GM12878 (cell line): ENCODE measurements at regions not wholly inside any gene's neighbourhood (a gene's known extent, or its start where the extent isn't known, plus 50 kb on each side); places are given as distances from the start of the nearest gene placed in this dataset.

Source experiments
- ATAC-seq: fragments of 200-7000 bp; cut with Tn5 transposase; 3 replicates; pipeline ENCODE4 v1.9.1; 2020; ENCODE audit warnings: mild to moderate bottlenecking, moderate library complexity
- BruUV-seq: library from RNA; stranded (reverse); fragments of 400-500 nt; replicated peaks from 2 replicates; lab custom pipeline; 2021; lab: Mats Ljungman, UMichigan
- CTCF ChIA-PET: fragments of 300-600 bp; sonication (Branson Sonifier 250); formaldehyde crosslinking; extraction: SDS; loops from one replicate; lab custom pipeline; 2021; ENCODE audit warnings: inconsistent platforms; lab: Yijun Ruan, JAX
- POLR2A ChIA-PET: fragments of 350-600 bp; formaldehyde crosslinking; extraction: SDS; loops from one replicate; lab custom pipeline; 2021; ENCODE audit warnings: inconsistent platforms; lab: Charles Lee
- RAD21 ChIA-PET: fragments of 300-600 bp; sonication (Branson Sonifier 250); formaldehyde crosslinking; loops from one replicate; lab custom pipeline; 2023; ENCODE audit warnings: antibody characterized with exemption; ENCODE audit not compliant: unreplicated experiment; lab: Charles Lee
- SMC1A ChIA-PET: fragments of 300-600 bp; sonication (Branson Sonifier 250); formaldehyde crosslinking; loops from one replicate; lab custom pipeline; 2023; ENCODE audit not compliant: unreplicated experiment, uncharacterized antibody; lab: Charles Lee
- DNase-seq: peaks from one replicate; pipeline ENCODE4 v3.0.0-alpha.2; 2011; ENCODE audit warnings: low read depth, low spot score
- FAIRE-seq: peaks from 3 replicates; lab custom pipeline; 2011; peaks lifted over from hg19 to GRCh38; lab: Jason Lieb, UNC
- H2AFZ ChIP-seq: 2 replicates; pipeline ENCODE4 v1.6.0; 2011; ENCODE audit warnings: low read depth, low read length, control low read depth; ENCODE audit not compliant: control insufficient read depth
- H3K27ac ChIP-seq: 2 replicates; pipeline ENCODE4 v1.5.1; 2011; ENCODE audit warnings: control low read depth; ENCODE audit not compliant: control insufficient read depth, insufficient read depth
- H3K27me3 ChIP-seq, 2 experiments: replicated peaks in 1 of 2; 2 replicates each; pipeline versions ENCODE4 v1.6.0 to v1.6.1; 2011; ENCODE audit warnings: low read length in 1 of 2; ENCODE audit not compliant: control insufficient read depth in 2 of 2, insufficient read depth in 2 of 2
- H3K36me3 ChIP-seq, 2 experiments: 2 replicates each; pipeline ENCODE4 v1.5.1; 2011; ENCODE audit warnings: low read length in 1 of 2; ENCODE audit not compliant: control insufficient read depth in 2 of 2, insufficient read depth in 2 of 2
- H3K4me1 ChIP-seq: 2 replicates; pipeline ENCODE4 v1.6.1; 2011; ENCODE audit warnings: mild to moderate bottlenecking, low read length, moderate library complexity, mixed read lengths; ENCODE audit not compliant: control insufficient read depth, insufficient read depth
- H3K4me2 ChIP-seq: 2 replicates; pipeline ENCODE4 v1.6.0; 2011; ENCODE audit warnings: control low read depth; ENCODE audit not compliant: control insufficient read depth, insufficient read depth
- H3K4me3 ChIP-seq: fragments of 200-600 bp; sonication (generic); 2 replicates; pipeline ENCODE4 v1.5.1; 2016
- H3K79me2 ChIP-seq: 2 replicates; pipeline ENCODE4 v1.6.0; 2011; ENCODE audit warnings: low read length; ENCODE audit not compliant: control insufficient read depth, insufficient read depth
- H3K9ac ChIP-seq: 2 replicates; pipeline ENCODE4 v1.8.0; 2011; ENCODE audit warnings: low read length, control low read depth, mixed read lengths; ENCODE audit not compliant: control insufficient read depth, insufficient read depth
- H3K9me3 ChIP-seq: replicated peaks from 3 replicates; pipeline ENCODE4 v1.5.1; 2011; ENCODE audit warnings: mild to moderate bottlenecking, low read length; ENCODE audit not compliant: control insufficient read depth, insufficient read depth
- H4K20me1 ChIP-seq: 2 replicates; pipeline ENCODE4 v1.6.0; 2011; ENCODE audit not compliant: control insufficient read depth, insufficient read depth
- CHD4 ChIP-seq: fragments of 200-600 bp; sonication (generic); IDR thresholded peaks from 2 replicates; pipeline ENCODE4 v1.6.1; 2016; ENCODE audit warnings: mild to moderate bottlenecking
- ELK1 ChIP-seq: IDR thresholded peaks from 2 replicates; pipeline ENCODE4 v1.6.1; 2012; ENCODE audit warnings: low read depth, low read length, improper control_type of control experiment
- GATAD2B ChIP-seq: fragments of 450-650 bp; conservative IDR thresholded peaks from 2 replicates; pipeline ENCODE4 v1.6.1; 2017; ENCODE audit warnings: low read depth, mild to moderate bottlenecking, moderate library complexity
- MAX ChIP-seq: IDR thresholded peaks from 2 replicates; pipeline ENCODE4 v1.6.1; 2012; ENCODE audit warnings: low read depth, low read length, improper control_type of control experiment
- TCF7 ChIP-seq: IDR thresholded peaks from 2 replicates; pipeline ENCODE4 v1.6.1; 2014; ENCODE audit warnings: antibody characterized with exemption, borderline replicate concordance
- WGBS: methylation state at CpG from one replicate; pipeline ENCODE4 v1.1.6; 2016; ENCODE audit warnings: low lambda C conversion rate; ENCODE audit not compliant: insufficient replicate concordance, insufficient coverage; ENCODE audit errors: missing lambda C conversion rate; 5-methylcytosine and 5-hydroxymethylcytosine counted together
- in situ Hi-C: fragments of 300-500 bp; cut with MboI; formaldehyde crosslinking; loops from 9 replicates; pipeline ENCODE4 v1.14.3; 2018; ENCODE audit warnings: mixed read lengths
- intact Hi-C: fragments of 100-400 bp; cut with micrococcal nuclease; formaldehyde crosslinking; loops from one replicate; pipeline ENCODE4 v1.14.2; 2022; ENCODE audit not compliant: unreplicated experiment

GRCh38 chr15:96223939-96224338 lies 106.6 kb upstream of the NR2F2 start:
- TF ChIP-seq MAX (no peak), CHD4 (no peak), TCF7 (no peak), GATAD2B (no peak), ELK1 (no peak)
- TF ChIP-seq, all 136 proteins: peak for 0
- CTCF ChIA-PET = interaction anchor here (1.7 kb wide), 1 partner anchor 13 kb away, joined by 4 read pairs; no protein-coding TSS in a partner anchor
- RAD21 ChIA-PET = no interaction called here
- in situ Hi-C loops (no loop called here), intact Hi-C loops (no loop called here)
- no peaks in the 10 kb centered on the region for H4K20me1 ChIP-seq
- no peak overlapping the region for H3K4me3 ChIP-seq
- POLR2A ChIA-PET = interaction anchor here (0.8 to 1.2 kb wide), 2 partner anchors 24 to 185 kb away, joined by 3 read pairs; no protein-coding TSS in a partner anchor
- no peaks in the 10 kb centered on the region for H3K36me3 ChIP-seq
- H3K79me2 ChIP-seq = no peaks in the 10 kb centered on the region
- H3K9ac ChIP-seq = no peak overlapping the region
- H3K27ac ChIP-seq = no peak overlapping the region
- SMC1A ChIA-PET = interaction anchor here (0.6 to 2.2 kb wide), 6 partner anchors 9 to 46 kb away, joined by 3 to 13 read pairs (median 3); no protein-coding TSS in a partner anchor
- DNase-seq (no peak), FAIRE-seq (no peak), ATAC-seq (no peak)
- no TSS peak for BruUV-seq
- H3K4me2 ChIP-seq = no peak overlapping the region
- H2AFZ ChIP-seq = no peak overlapping the region
- no peaks in the 10 kb centered on the region for H3K9me3 ChIP-seq
- WGBS = 54% methylated on average over 2 of the region's 2 CpGs
- H3K4me1 ChIP-seq = no peaks in the 10 kb centered on the region
- H3K27me3 ChIP-seq = no peaks in the 10 kb centered on the region
